Uterus (tissue), 3 donors: ENCODE measurements at regions not wholly inside any gene's neighbourhood (a gene's known extent, or its start where the extent isn't known, plus 50 kb on each side); places are given as distances from the start of the nearest gene placed in this dataset.
"Not testable (repeated sequence)": the region's sequence is repeated elsewhere in the genome, so short reads cannot be mapped to it uniquely, and the experiment has no call there.

Experiments used
- DNase-seq, 2 donors: peaks; one replicate each; pipeline ENCODE4 v3.0.0-alpha.2; 2019 to 2020
- H3K27ac ChIP-seq, 2 donors: fragments of 200-600 bp; sonication (generic); 1 replicate in 1 of 2; 2 replicates in 1 of 2; pipeline ENCODE4 v1.5.1; 2016 to 2018
- H3K27me3 ChIP-seq, 2 donors: fragments of 200-600 bp; sonication (generic); one replicate each; pipeline ENCODE4 v1.5.1; 2018 to 2019; ENCODE audit warnings: control low read depth in 1 of 2
- H3K36me3 ChIP-seq, 2 donors: fragments of 200-600 bp; sonication (generic); one replicate each; pipeline ENCODE4 v1.5.1; 2019; ENCODE audit warnings: control low read depth in 1 of 2
- H3K4me1 ChIP-seq, 2 donors: fragments of 200-600 bp; sonication (generic); one replicate each; pipeline ENCODE4 v1.5.1; 2018 to 2019; ENCODE audit warnings: control low read depth in 1 of 2
- H3K4me3 ChIP-seq, 2 donors: fragments of 200-600 bp; sonication (generic); 1 replicate in 1 of 2; 2 replicates in 1 of 2; pipeline ENCODE4 v1.5.1; 2018 to 2019; ENCODE audit warnings: mild to moderate bottlenecking in 1 of 2
- H3K9me3 ChIP-seq, 2 donors: fragments of 200-600 bp; sonication (generic); one replicate each; pipeline ENCODE4 v1.5.1; 2019; ENCODE audit warnings: control low read depth in 1 of 2
- POLR2A ChIP-seq, 2 donors: fragments of 450-650 bp; IDR thresholded peaks; one replicate each; pipeline ENCODE4 v1.6.1; 2016; ENCODE audit warnings: antibody characterized with exemption in 2 of 2, mild to moderate bottlenecking in 1 of 2, moderate library complexity in 1 of 2
- intact Hi-C: fragments of 100-400 bp; cut with DNase I; formaldehyde crosslinking; loops from one replicate; pipeline ENCODE4 v1.15.1; 2023; ENCODE audit warnings: low total_unique reads
- TF ChIP-seq, protein P1 (sequence below), 4 experiments: fragments of 200-600 bp in 2 of 4; fragments of 450-650 bp in 2 of 4; sonication (generic) in 2 of 4; IDR thresholded peaks; one replicate each; pipeline ENCODE4 v1.5.1; 2016 to 2019; ENCODE audit warnings: antibody characterized with exemption in 4 of 4, mild to moderate bottlenecking in 2 of 4, moderate library complexity in 1 of 4
- donor health status: DM: yes; HTN: yes; CAD: no.

DNA sequence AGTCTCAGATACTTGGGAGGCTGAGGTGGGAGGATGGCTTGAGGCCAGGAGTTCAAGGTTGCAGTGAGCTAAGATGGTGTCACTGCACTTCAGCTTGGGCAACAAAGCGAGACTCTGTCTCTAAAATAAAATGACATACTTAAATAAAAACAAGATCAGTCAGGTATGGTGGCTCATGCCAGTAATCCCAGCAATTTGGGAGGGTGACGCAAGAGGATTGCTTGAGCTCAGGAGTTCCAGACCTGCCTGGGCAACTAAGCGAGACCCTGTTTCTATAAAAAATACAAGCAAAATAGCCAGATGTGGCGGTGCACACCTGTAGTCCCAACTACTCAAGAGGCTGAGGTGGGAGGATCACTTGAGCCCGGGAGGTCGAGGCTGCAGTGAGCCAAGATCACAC lies 149.6 kb downstream of the ZFP64 start:
- no peak for DNase-seq
- Histone ChIP-seq H3K9me3 (no peaks in the 10 kb centered on the region), H3K4me3 (no peak overlapping the region), H3K36me3 (no peaks in the 10 kb centered on the region), H3K4me1 (no peaks in the 10 kb centered on the region), H3K27me3 (no peaks in the 10 kb centered on the region), H3K27ac (no peak overlapping the region)
- intact Hi-C loops, result no loop called here
- TF ChIP-seq, protein P1, sequence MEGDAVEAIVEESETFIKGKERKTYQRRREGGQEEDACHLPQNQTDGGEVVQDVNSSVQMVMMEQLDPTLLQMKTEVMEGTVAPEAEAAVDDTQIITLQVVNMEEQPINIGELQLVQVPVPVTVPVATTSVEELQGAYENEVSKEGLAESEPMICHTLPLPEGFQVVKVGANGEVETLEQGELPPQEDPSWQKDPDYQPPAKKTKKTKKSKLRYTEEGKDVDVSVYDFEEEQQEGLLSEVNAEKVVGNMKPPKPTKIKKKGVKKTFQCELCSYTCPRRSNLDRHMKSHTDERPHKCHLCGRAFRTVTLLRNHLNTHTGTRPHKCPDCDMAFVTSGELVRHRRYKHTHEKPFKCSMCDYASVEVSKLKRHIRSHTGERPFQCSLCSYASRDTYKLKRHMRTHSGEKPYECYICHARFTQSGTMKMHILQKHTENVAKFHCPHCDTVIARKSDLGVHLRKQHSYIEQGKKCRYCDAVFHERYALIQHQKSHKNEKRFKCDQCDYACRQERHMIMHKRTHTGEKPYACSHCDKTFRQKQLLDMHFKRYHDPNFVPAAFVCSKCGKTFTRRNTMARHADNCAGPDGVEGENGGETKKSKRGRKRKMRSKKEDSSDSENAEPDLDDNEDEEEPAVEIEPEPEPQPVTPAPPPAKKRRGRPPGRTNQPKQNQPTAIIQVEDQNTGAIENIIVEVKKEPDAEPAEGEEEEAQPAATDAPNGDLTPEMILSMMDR (IDR thresholded peaks at IDR 0.05), result no peak
- TF ChIP-seq POLR2A (IDR thresholded peaks at IDR 0.05), result no peak

- no peak overlapping the region for H3K27ac ChIP-seq
- no peaks in the 10 kb centered on the region for H3K27me3 ChIP-seq
- no peak for TF ChIP-seq POLR2A (IDR thresholded peaks at IDR 0.05)
- TF ChIP-seq, protein P1 (IDR thresholded peaks at IDR 0.05), result no peak
- DNase-seq, result no peak
- no peak overlapping the region for H3K4me3 ChIP-seq
- H3K4me1 ChIP-seq, result no peaks in the 10 kb centered on the region
- intact Hi-C loops, result no loop called here
- no peaks in the 10 kb centered on the region for H3K36me3 ChIP-seq
- no peaks in the 10 kb centered on the region for H3K9me3 ChIP-seq
These were observed 151.8 kb downstream of the ZFP64 start for GRCh38 chr20:52039790-52040189.

DNA sequence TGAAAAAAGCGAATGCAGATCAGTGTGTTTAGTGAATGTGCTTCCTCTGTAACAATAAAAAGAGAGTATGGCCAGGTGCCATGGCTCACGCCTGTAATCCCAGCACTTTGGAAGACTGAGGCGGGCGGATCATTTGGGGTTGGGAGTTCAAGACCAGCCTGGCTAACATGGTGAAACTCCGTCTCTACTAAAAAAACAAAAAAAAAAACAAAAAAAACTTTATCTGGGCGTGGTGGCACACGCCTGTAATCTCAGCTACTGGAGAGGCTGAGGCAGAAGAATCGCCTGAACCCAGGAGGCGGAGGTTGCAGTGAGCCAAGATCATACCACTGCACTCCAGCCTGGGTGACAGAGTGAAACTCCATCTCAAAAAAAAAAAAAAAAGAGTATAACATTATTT lies 152.9 kb downstream of the ZFP64 start:
- H3K27me3 ChIP-seq, H3K9me3 ChIP-seq, H3K27ac ChIP-seq, H3K36me3 ChIP-seq, H3K4me1 ChIP-seq, DNase-seq, intact Hi-C loops, H3K4me3 ChIP-seq: not testable (repeated sequence)

DNA sequence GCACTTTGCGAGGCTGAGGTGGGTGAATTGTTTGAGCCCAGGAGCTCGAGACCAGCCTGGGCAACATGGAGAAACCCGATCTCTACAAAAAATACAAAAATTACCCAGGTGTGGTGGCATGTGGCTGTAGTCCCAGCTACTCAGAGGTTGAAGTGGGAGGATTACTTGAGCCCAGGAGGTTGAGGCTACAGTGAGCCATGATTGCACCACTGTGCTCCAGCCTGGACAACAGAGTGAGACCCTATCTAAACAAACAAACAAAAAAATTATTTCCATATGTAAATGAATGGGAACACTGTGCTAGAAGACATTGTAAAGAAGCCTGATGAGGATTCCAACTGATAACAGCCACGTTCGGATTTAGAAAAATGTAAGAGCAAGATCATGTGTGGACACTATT lies 154.2 kb downstream of the ZFP64 start:
- no peaks in the 10 kb centered on the region for H3K27me3 ChIP-seq
- no peaks in the 10 kb centered on the region for H3K4me1 ChIP-seq
- DNase-seq, result no peak
- no peak overlapping the region for H3K4me3 ChIP-seq
- intact Hi-C loops, result no loop called here
- TF ChIP-seq POLR2A (IDR thresholded peaks at IDR 0.05), result no peak
- TF ChIP-seq, protein P1 (IDR thresholded peaks at IDR 0.05), result no peak
- H3K36me3 ChIP-seq, result no peaks in the 10 kb centered on the region
- no peaks in the 10 kb centered on the region for H3K9me3 ChIP-seq
- H3K27ac ChIP-seq, result no peak overlapping the region

- H3K9me3 ChIP-seq, result no peaks in the 10 kb centered on the region
- H3K27ac ChIP-seq, result no peak overlapping the region
- no peaks in the 10 kb centered on the region for H3K4me1 ChIP-seq
- no peaks in the 10 kb centered on the region for H3K27me3 ChIP-seq
- no peak overlapping the region for H3K4me3 ChIP-seq
- TF ChIP-seq, protein P1 (IDR thresholded peaks at IDR 0.05), result no peak
- no peak for TF ChIP-seq POLR2A (IDR thresholded peaks at IDR 0.05)
- DNase-seq, result no peak
- no peaks in the 10 kb centered on the region for H3K36me3 ChIP-seq
- intact Hi-C loops, result no loop called here
These were observed 155.6 kb downstream of the ZFP64 start for GRCh38 chr20:52035977-52036376.

DNA sequence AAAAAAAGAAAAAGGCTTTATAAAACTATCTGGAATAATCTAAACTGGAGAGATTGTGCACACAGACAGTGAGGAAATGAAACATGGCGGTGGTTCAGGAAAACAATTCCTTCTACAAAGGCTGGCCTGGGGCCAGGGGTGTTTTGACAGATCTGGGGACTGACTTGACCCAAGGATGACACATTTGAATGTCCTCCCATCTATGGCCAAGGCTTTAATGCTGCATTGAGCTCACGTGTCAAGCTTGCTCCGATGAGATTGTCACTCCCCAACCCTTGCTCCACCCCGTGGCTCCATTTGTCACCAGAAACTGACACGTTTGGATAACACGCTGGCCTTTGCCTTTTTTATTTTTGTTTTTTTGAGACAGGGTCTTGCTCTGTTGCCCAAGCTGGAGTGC lies 156.1 kb downstream of the ZFP64 start:
- H3K4me3 ChIP-seq, result no peak overlapping the region
- DNase-seq, result no peak
- H3K4me1 ChIP-seq, result no peaks in the 10 kb centered on the region
- intact Hi-C loops, result no loop called here
- no peaks in the 10 kb centered on the region for H3K9me3 ChIP-seq
- no peaks in the 10 kb centered on the region for H3K36me3 ChIP-seq
- H3K27me3 ChIP-seq, result no peaks in the 10 kb centered on the region
- H3K27ac ChIP-seq, result no peak overlapping the region
- no peak for TF ChIP-seq POLR2A (IDR thresholded peaks at IDR 0.05)
- TF ChIP-seq, protein P1 (IDR thresholded peaks at IDR 0.05), result no peak
